MV-4-11 (cell line): ENCODE measurements at regions not wholly inside any gene's neighbourhood (a gene's known extent, or its start where the extent isn't known, plus 50 kb on each side); places are given as distances from the start of the nearest gene placed in this dataset.
A peak's percentile ranks its signal among the peaks of the same experiment; 100 is the strongest.

Source experiments
- DNase-seq: peaks from one replicate; lab custom pipeline; 2025; lab: John Stamatoyannopoulos, UW

DNA sequence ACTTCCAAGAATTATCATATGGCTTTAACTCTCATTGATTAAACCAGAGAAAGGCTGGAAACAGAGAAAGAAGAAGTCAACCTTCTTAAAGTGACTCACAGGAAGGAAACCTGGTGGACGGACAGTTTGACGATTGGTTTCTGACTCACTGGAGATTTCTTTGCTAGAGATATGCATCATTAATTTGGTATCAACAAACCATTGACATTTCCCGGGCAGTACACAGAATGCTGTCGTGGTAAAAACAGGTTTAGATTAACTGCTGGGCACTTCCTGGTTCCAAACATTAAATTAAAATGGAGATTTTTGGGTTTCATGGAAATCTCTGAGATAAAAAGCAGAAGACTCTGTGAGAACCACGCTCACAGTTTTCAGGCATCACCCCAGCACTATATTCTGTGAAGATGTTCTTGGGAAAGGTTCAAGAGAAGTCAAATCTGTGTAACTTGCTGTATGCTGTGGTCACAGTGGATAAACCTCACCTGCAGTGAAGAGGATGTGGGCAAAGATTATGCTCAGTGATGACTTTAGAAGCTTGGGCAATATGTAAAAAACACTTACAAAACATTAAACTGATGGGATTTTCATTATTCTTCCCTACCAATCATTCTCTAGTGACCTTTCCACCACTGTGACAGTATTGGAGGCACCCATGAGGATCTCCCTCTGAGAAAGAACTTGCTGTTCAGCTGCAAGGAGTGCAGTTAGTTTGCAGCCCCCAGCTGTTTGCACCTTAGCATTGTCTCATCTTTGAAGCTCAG is 61.1 kb upstream of the CD44 start:
- peak; percentile 89 for DNase-seq

DNA sequence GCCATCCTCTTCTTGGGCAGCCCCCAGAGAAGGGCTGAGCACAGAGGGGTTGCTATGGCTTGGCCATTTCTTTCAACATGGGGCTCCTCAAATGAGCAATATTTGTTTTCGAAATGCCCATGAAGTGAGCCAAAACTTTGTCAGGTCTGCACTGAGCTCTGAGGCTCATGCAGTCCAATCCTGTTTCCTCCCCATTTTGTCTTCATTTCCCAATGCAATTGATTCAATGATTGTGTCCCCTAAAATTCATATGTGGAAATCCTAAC is 60.6 kb upstream of the CD44 start:
- no peak for DNase-seq

DNA sequence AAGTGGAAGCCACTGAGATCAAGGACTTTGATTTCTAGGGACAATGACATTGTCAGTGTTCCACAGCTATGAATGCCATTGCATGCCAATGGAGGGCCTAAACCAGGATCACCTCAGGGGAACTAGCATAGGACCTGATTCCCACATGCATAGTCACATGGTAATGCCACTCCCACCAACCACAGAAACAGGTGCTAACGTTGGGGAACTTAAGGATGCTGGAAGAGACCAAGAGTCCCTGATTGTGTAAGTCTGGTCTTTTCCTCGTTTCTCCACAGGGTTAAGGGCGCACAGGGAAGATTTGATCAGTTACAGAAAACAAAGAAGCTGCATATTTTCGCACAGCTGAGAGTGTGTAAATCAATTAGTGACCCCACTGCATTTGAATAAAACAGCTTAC is 59.4 kb upstream of the CD44 start:
- no peak for DNase-seq

DNA sequence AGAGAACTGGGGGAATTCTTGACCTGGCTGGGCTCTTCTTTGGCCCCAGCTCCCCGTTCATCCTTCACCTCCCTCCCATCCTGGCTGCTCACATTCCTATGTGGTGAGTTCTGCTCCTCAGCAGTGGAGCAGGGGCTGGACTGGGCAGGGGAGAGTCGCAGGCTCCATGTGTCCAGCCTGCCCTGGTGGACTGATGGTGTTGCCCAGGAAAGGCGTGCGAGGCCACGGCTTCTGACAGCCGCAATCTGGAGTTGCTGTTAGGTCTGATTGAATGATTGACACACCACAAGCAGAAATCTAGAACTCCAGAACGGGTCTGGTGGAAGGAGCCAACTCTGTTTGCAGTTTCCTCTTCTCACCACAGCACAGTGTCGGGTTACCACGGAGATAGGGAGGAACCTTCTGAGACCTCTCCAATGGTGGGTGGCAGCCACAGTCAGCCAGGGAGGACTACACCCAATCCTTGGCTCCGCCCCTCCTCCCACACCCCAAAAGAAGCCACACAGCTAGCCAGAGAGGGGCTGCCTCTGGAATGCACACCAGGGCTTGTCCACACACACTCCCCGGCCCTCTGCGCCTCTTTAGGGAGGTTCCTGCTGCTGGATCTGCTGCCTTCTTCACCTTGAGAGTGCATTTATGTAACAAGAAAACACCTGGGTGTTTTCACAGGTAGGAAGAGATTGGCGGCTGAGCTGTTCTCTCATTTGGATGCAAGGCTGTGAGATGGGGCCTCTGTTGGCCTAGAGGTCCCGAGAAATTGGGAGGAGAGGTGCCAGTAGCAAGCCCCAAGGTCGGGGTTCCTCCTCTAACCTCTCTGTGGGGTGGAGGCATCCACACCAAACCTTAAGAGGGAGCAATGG is 56.4 kb upstream of the CD44 start:
- peak; percentile 93 for DNase-seq

DNA sequence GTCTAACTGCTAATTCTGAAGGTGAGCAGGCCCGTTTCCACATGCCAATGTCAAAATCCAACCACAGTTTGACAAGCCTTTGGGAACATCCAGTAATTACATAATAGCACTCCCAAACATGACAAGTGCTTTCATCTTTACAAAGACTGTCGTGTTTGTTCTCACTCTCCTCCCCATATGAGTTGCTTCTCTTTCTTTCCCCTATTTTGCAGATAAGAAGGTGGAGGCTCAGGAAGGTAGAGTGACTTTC is 55.9 kb upstream of the CD44 start:
- no peak for DNase-seq

DNA sequence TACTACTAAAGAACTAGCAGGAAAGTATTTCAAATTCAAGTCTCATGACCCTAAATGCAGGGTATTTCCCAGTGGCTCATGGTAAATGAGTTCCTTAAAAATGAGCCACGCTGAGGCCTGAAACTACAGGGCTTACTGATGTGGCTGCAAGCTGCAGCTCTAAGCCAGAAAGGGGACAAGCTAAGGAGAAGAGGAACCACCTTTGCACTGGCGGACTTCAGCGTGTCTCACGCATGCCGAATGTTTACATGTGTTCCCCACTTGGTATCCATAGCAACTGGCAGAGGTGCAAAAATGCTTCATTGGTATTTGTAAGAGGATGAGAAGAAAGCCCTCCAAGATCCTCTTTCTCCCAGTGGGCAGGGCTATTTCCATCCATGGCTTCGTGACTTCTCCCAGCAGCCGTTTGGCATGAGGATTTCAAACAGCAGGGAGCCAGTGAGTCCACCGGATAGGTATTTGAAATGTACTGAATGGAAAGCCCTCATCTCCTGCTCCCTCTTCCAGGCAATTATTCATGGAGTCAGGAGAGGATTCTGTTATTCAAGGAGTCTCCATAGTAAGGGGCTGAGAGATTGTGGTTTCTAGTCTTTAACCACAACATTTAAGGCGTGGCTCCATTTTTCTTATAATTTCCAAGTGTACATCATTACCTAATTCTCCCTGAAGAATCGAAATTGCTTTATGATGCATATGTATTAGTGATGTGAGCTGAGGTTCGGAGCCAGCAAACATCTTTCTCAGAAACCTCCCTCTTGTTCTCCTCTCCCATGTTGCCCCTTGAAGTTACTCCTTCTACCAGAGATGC is 55.3 kb upstream of the CD44 start:
- DNase-seq = peak; percentile 98

DNA sequence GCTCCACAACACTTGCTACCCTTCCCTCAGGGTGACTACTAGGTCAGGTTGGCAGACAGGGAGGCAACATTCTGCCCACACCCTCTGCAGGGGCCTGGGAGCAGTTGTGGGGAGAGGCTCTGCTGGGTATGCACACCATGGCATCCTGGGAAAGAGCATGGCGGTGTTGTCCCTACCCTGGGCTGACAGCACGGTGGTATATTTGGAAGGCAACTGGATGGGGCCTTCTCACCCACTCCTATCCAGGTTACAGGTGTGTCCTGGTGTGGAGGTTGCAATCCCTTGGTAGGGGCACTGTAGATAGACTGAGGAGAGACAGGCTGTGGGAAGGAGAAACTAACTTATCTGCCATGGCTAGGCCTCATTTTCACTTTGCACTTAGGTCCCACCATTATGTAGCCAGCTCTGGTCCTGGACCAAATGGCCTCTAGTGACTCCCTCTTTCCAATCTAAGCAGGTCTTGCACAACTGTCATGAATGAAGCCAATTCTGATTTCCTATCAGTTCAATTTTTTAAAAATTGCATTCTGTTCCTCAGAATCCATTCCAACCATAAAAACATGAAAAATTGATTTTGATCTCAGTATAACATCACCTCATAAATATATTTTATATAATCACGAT is 54.0 kb upstream of the CD44 start:
- DNase-seq = no peak

DNA sequence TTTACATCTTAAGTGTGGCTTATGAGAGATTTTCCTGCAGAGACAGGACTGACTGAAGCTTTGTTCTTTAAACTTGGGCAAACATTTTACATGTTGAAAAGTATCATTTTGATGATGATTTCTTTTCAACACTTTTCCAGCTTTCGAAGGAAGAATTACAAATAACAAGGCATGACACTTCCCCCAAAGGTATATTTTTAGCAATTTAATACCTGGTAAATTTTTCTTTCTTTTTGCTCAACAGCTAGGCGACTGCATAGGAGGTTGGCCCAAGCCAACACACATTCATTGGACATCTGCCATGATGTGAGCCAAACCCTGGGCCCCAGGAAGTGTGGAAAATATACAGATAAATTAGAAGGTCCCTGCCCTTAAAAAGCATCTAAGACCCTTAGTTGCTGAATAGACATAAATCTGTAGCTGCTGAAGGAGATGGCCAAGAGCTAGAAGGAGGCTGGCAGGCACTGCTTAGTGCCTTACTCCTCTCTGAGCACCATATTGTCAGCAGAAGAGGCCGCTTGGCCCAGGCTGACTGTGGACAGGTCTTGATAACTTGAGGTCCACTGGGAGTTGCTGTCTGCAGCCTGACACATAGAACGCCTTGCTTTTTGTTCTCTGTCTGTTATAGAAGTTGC is 53.3 kb upstream of the CD44 start:
- DNase-seq = no peak

DNA sequence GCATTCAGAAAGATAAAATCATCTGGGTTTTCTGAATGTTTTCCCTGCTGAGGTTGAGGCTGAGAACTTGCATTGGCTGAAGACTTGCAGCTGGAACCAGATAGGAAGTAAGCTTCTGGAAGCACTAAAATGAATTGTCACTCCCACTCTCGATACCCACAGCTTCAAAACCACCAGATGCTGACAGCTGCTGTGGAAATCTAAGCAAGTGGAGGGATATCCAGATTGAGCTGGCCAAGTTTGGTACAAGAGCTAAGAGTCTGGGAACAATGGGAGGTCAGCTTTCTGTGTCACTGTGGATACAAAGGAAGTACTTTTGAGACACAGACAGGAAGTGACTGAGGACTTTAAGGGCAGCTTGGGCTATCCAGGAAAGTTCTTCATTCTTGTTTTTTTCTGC is 51.3 kb upstream of the CD44 start:
- peak; percentile 90 for DNase-seq

DNA sequence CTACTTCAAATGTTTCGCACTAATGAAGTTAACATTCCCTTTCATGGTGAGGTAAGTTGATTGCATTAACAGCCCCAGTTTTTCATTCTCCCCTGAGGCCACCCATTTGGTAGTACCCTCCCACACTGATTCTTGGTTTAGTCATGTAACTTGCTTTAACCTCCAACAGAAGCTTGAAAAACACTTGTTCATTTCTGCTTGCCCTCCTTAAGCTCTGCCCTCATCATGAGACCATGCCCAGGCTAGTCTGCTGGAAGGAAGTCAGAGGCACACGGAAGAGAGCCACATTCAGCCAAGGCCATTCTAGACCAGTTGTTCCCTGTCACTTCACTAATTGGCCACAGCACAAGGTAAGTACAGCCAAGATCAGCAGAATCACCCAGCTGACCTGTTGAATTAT is 50.7 kb upstream of the CD44 start:
- no peak for DNase-seq

DNA sequence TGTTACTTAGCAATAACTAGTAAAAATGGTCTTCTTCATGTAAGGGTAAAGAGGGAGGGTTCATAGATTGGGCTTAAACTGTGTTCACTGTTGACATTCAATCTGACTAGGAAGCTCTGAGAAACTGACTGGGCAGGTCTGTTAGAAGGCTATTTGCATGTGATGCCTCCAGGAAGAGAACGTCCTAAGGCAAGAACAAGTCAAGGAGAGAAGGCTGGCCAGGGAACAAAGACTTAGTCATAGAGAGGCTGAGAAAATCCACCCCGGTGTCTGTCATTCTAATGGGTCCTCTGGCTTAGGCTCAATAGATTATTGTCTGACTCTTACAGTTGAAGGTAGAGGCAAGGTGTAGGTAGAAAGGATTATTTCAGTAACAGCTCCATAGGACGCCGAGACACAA is 50.3 kb upstream of the CD44 start:
- DNase-seq = no peak
